ENCODE measurements at regions not wholly inside any gene's neighbourhood (a gene's known extent, or its start where the extent isn't known, plus 50 kb on each side); places are given as distances from the start of the nearest gene placed in this dataset.

DNA sequence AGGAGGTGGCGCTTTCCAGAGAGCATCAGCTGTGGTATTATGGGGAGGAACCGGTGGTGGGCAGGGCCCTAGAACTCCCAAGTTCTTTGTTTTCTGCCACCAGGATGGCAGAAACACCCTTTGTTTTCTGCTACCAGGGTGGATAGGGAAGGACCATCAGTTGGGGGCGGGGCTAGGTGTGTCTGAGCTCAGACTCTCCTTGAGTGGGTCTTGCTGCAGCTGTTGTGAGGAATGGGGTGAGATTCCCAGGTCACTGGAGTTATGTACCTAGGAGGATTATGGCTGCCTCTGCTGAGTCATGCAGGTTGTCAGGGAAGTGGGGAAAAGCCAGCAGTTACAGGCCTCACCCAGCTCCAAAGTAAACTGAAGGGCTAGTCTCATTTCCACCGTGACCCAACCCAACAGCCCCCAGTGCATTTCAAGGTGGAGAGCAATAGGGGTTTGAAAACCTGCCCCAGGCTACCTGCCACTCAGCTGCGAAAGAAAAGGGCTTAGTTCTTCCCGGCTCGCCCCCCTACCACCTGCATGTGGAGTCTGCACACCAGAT, 167.8 kb upstream of the FAM241A start:
- TF ChIP-seq, protein P1, sequence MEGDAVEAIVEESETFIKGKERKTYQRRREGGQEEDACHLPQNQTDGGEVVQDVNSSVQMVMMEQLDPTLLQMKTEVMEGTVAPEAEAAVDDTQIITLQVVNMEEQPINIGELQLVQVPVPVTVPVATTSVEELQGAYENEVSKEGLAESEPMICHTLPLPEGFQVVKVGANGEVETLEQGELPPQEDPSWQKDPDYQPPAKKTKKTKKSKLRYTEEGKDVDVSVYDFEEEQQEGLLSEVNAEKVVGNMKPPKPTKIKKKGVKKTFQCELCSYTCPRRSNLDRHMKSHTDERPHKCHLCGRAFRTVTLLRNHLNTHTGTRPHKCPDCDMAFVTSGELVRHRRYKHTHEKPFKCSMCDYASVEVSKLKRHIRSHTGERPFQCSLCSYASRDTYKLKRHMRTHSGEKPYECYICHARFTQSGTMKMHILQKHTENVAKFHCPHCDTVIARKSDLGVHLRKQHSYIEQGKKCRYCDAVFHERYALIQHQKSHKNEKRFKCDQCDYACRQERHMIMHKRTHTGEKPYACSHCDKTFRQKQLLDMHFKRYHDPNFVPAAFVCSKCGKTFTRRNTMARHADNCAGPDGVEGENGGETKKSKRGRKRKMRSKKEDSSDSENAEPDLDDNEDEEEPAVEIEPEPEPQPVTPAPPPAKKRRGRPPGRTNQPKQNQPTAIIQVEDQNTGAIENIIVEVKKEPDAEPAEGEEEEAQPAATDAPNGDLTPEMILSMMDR (IDR thresholded peaks at IDR 0.05 in 4 of 5, conservative IDR thresholded peaks at IDR 0.05 in 1 of 5), result no peak
- TF ChIP-seq POLR2A (IDR thresholded peaks at IDR 0.05), result no peak
